ENCODE measurements at regions not wholly inside any gene's neighbourhood (a gene's known extent, or its start where the extent isn't known, plus 50 kb on each side); places are given as distances from the start of the nearest gene placed in this dataset. TPM values are rescaled to one million over a fixed set of nuclear protein-coding genes. Genes with fewer than 3 reads are reported as not detected.

GRCh38 chr15:47663101-47663500 is 54.2 kb upstream of the SEMA6D start:
- Histone ChIP-seq H3K18ac (ENCODE audit: low read depth, low read length) (peak overlapping the region; percentile 72; the same call in 1 of the 2 replicates), H3K4ac (ENCODE audit: low read depth, low read length) (no peak overlapping the region), H2AFZ (replicated peaks; ENCODE audit: low read length, poor library complexity) (no peak overlapping the region), H3K23ac (ENCODE audit: low read depth, low read length) (no peak overlapping the region), H4K8ac (ENCODE audit: low read depth in 2 of 2, low read length in 2 of 2) (no peak overlapping the region), H4K91ac (ENCODE audit: insufficient read depth, low read depth, low read length) (no peak overlapping the region), H3K27me3 (ENCODE audit: control insufficient read depth, insufficient read depth, low read length) (no peaks in the 10 kb centered on the region), H3K9me3 (ENCODE audit: control insufficient read depth, insufficient read depth, low read length) (no peaks in the 10 kb centered on the region), H2AK9ac (replicated peaks; ENCODE audit: low read depth, low read length, poor library complexity) (no peak overlapping the region), H4K5ac (ENCODE audit: low read depth, low read length) (no peak overlapping the region), H3K14ac (replicated peaks; ENCODE audit: low read depth, low read length) (no peak overlapping the region), H2BK15ac (ENCODE audit: low read depth, low read length) (no peak overlapping the region), H4K20me1 (ENCODE audit: insufficient read depth, low read length) (no peaks in the 10 kb centered on the region), H2AK5ac (ENCODE audit: low read depth, low read length) (no peak overlapping the region), H3K4me2 (ENCODE audit: low read depth, low read length) (no peak overlapping the region), H3K36me3 (ENCODE audit: control insufficient read depth, insufficient read depth, low read length) (no peaks in the 10 kb centered on the region), H3K4me3 (ENCODE audit: insufficient read depth, low read depth, low read length) (no peak overlapping the region), H3K9me1 (ENCODE audit: insufficient read depth, low read length) (peaks cover 5% of the 10 kb centered on the region), H3K4me1 (ENCODE audit: control insufficient read depth, insufficient read depth, low read length) (peaks cover 9% of the 10 kb centered on the region; the same call in 1 of the 2 replicates), H3K79me1 (ENCODE audit: low read depth in 1 of 2, low read length in 2 of 2) (0 out of 4 replicates have a peak, but pooled peaks cover 0 to 3% of the 10 kb centered on the region in 2 experiments), H3K27ac (ENCODE audit: insufficient read depth, low read length) (no peak overlapping the region), H2BK120ac (ENCODE audit: low read depth, low read length) (peak overlapping the region; percentile 18; the same call in 1 of the 2 replicates), H3K56ac (ENCODE audit: extremely low read depth, insufficient read depth, low read length) (no peak overlapping the region), H2BK20ac (ENCODE audit: low read depth, low read length) (no peak overlapping the region), H2BK5ac (ENCODE audit: low read depth, low read length, poor library complexity, severe bottlenecking) (peak overlapping the region; percentile 42), H3K9ac (ENCODE audit: low read depth, low read length) (no peak overlapping the region)
- no CpG with 5 or more reads among the region's 2 CpGs for WGBS, 2 experiments (ENCODE audit: extremely low coverage in 2 of 2, insufficient read length in 1 of 2)
- ChIA-PET CTCF (no interaction called here), POLR2A (ENCODE audit: unreplicated experiment) (no interaction called here)
- dilution Hi-C loops (cut with HindIII; ENCODE audit: low sequenced_read_pairs, unreplicated experiment) (no loop called here), in situ Hi-C loops (cut with MboI; ENCODE audit: low sequenced_read_pairs) (no loop called here), intact Hi-C loops (cut with micrococcal nuclease) (no loop called here)
- DNase-seq (peak; percentile 59), ATAC-seq (ENCODE audit: low read depth) (peak; percentile 6; the same call in 1 of the 2 replicates)
- TF ChIP-seq SMC3 (IDR thresholded peaks at IDR 0.05; ENCODE audit: low read depth, low read length) (no peak), FOS (IDR thresholded peaks at IDR 0.05; ENCODE audit: low read depth, low read length) (no peak), MXI1 (IDR thresholded peaks at IDR 0.05; ENCODE audit: borderline replicate concordance, low read depth, low read length) (no peak), MAZ (IDR thresholded peaks at IDR 0.05; ENCODE audit: borderline replicate concordance, low read depth, low read length) (no peak), MAFK (IDR thresholded peaks at IDR 0.05; ENCODE audit: low read depth, low read length) (no peak), RCOR1 (IDR thresholded peaks at IDR 0.05; ENCODE audit: insufficient replicate concordance, low read length) (no peak), ELK1 (IDR thresholded peaks at IDR 0.05; ENCODE audit: borderline replicate concordance, low read depth, low read length) (no peak), CHD1 (IDR thresholded peaks at IDR 0.05; ENCODE audit: low read depth, low read length) (no peak), RAD21 (IDR thresholded peaks at IDR 0.05; ENCODE audit: low read length) (no peak), CEBPB (IDR thresholded peaks at IDR 0.05; ENCODE audit: low read depth, low read length) (no peak)
- no TSS peak for BruUV-seq (replicated peaks)

Small RNA genes lying in the stretch of these regions (microRNA-seq; reads per million reads assigned to microRNA genes)
- gene MTND5P40 (ENCODE audit: insufficient read depth, insufficient read length) (not detected), gene RF01182 (ENCODE audit: insufficient read depth, insufficient read length) (not detected), gene RN7SKP139 (ENCODE audit: insufficient read depth, insufficient read length) (not detected), gene RNU6-1014P (ENCODE audit: insufficient read depth, insufficient read length) (not detected)

Small RNA genes lying in the stretch of these regions (small RNA-seq; reads per million reads assigned to genes)
- 0 reads per million in 5 experiments for gene MTND5P40
- gene RF01182 = 0 to 0.04 (median 0) reads per million in 5 experiments
- 0 reads per million in 5 experiments for gene RN7SKP139
- gene RNU6-1014P = 0 reads per million in 5 experiments

Data from IMR-90 (cell line).